ENCODE measurements at regions not wholly inside any gene's neighbourhood (a gene's known extent, or its start where the extent isn't known, plus 50 kb on each side); places are given as distances from the start of the nearest gene placed in this dataset.
A peak's percentile ranks its signal among the peaks of the same experiment; 100 is the strongest.
"Not testable (repeated sequence)": the region's sequence is repeated elsewhere in the genome, so short reads cannot be mapped to it uniquely, and the experiment has no call there.

DNA sequence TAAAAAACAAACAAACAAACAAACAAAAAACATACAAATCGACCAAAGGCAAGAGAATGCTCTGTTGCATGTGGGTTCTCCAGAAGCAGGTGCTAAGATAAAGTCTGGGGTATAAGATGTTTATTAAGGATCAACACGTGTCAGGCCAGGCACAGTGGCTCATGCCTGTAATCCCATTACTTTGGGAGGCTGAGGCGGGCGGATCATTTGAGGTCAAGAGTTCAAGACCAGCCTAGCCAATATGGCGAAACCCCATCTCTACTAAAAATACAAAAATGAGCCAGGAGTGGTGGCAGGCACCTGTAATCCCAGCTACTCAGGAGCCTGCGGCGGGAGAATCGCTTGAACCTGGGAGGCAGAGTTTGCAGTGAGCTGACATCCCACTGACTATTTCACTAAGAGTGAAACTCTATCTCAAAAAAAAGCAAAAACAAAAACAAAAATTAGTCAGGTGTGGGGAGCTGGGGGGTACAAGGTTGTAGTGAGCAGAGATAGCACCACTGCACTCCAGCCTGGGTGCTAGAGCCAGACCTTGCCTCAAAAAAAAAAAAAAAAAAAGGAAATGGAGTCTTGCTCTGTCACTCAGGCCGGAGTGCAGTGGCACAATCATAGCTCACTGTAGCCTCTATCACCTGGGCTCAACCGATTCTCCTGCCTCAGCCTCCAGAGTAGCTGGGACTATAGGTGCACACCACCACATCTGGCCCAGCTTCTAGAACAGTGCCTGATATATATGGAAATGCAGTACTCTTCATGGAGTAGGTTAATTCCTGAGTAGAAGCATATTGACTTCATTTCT lies 86.8 kb upstream of the JARID2 start:
- WGBS, 2 donors = 89 to 95% methylated on average over 10 of the region's 10 CpGs
- H3K36me3 ChIP-seq = no peaks in the 10 kb centered on the region
- TF ChIP-seq POLR2AphosphoS5 (IDR thresholded peaks at IDR 0.05) (no peak), EP300 (IDR thresholded peaks at IDR 0.05) (no peak), POLR2A (IDR thresholded peaks at IDR 0.05) (no peak)
- TF ChIP-seq, protein P1, sequence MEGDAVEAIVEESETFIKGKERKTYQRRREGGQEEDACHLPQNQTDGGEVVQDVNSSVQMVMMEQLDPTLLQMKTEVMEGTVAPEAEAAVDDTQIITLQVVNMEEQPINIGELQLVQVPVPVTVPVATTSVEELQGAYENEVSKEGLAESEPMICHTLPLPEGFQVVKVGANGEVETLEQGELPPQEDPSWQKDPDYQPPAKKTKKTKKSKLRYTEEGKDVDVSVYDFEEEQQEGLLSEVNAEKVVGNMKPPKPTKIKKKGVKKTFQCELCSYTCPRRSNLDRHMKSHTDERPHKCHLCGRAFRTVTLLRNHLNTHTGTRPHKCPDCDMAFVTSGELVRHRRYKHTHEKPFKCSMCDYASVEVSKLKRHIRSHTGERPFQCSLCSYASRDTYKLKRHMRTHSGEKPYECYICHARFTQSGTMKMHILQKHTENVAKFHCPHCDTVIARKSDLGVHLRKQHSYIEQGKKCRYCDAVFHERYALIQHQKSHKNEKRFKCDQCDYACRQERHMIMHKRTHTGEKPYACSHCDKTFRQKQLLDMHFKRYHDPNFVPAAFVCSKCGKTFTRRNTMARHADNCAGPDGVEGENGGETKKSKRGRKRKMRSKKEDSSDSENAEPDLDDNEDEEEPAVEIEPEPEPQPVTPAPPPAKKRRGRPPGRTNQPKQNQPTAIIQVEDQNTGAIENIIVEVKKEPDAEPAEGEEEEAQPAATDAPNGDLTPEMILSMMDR (IDR thresholded peaks at IDR 0.05) = no peak
- H3K4me3 ChIP-seq = no peak overlapping the region
- no peaks in the 10 kb centered on the region for H3K9me3 ChIP-seq
- H3K4me1 ChIP-seq = no peaks in the 10 kb centered on the region
- no peaks in the 10 kb centered on the region for H3K27me3 ChIP-seq
- intact Hi-C loops (cut with DNase I) = no loop called here
- peak; percentile 15 for DNase-seq
- H3K27ac ChIP-seq = no peak overlapping the region

DNA sequence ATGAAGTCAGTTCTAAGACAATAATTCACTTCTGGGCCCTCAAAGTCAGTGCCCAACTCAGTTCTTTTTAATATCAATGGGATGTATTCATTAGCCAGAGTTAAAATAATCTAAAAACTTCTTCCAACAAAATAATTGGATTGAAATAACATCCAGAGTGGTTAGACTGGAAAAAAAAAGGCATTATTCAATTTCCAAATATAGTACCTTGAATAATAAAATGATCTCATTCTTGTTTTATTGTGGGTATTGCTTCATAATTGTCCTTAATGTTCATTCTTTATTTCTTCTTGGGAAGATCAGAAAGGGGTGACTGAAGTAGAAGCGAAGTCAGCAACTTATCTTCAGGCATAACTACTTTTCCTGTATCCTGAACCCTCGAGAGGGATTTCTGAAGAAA lies 85.1 kb upstream of the JARID2 start:
- no peaks in the 10 kb centered on the region for H3K9me3 ChIP-seq
- no peak for DNase-seq
- intact Hi-C loops (cut with DNase I) = no loop called here
- 53 to 84% methylated on average over 2 of the region's 2 CpGs for WGBS, 2 donors
- no peak for TF ChIP-seq POLR2AphosphoS5 (IDR thresholded peaks at IDR 0.05)
- TF ChIP-seq, protein P1 (IDR thresholded peaks at IDR 0.05) = no peak
- no peak for TF ChIP-seq POLR2A (IDR thresholded peaks at IDR 0.05)
- TF ChIP-seq EP300 (IDR thresholded peaks at IDR 0.05) = no peak
- no peak overlapping the region for H3K27ac ChIP-seq
- H3K36me3 ChIP-seq = no peaks in the 10 kb centered on the region
- no peaks in the 10 kb centered on the region for H3K27me3 ChIP-seq
- no peak overlapping the region for H3K4me3 ChIP-seq
- no peaks in the 10 kb centered on the region for H3K4me1 ChIP-seq

DNA sequence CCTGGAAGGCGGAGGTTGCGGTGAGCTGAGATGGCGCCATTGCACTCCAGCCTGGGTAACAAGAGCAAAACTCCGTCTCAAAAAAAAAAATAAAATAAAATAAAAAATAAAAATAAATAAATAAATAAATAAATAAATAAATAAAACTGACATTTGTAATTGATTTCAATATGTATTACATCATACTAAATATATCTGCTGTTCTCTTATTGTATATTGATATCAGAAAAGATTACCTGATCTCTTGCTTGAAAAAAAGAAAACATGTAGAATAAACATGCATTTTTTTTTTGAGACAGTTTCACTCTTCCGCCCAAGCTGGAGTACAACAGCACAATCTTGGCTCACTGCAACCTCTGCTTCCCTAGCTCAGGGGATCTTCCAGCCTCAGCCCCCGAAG lies 81.0 kb upstream of the JARID2 start:
- H3K27ac ChIP-seq; H3K4me3 ChIP-seq; DNase-seq; intact Hi-C loops (cut with DNase I); H3K4me1 ChIP-seq; H3K9me3 ChIP-seq; H3K36me3 ChIP-seq; H3K27me3 ChIP-seq: not testable (repeated sequence)
- WGBS, 2 donors = 95 to 97% methylated on average over 6 of the region's 6 CpGs

DNA sequence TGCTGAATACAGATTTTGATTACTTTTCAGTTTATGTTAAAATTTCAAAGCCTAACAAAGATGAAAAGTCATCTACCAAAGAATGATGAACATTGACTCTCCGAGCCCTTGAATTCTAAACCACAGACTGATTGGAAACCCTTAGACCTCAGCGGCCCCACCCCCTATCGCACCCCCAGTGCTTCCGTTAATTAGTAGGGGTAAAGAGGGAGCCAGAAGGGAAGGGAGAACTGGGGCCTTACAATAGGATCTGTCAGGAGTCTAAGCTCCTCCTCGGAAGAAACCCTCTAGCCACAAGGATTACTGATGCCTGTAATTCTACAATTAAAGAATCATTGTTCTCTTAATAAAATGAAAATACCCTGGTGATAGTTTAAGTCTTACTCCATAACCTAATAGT lies 79.7 kb upstream of the JARID2 start:
- Histone ChIP-seq H3K36me3 (no peaks in the 10 kb centered on the region), H3K4me3 (no peak overlapping the region), H3K4me1 (no peaks in the 10 kb centered on the region), H3K9me3 (no peaks in the 10 kb centered on the region), H3K27me3 (no peaks in the 10 kb centered on the region), H3K27ac (no peak overlapping the region)
- intact Hi-C loops (cut with DNase I) = no loop called here
- 89 to 91% methylated on average over 5 of the region's 5 CpGs for WGBS, 2 donors
- DNase-seq = no peak
- TF ChIP-seq POLR2AphosphoS5 (IDR thresholded peaks at IDR 0.05) (no peak), POLR2A (IDR thresholded peaks at IDR 0.05) (no peak), EP300 (IDR thresholded peaks at IDR 0.05) (no peak)
- TF ChIP-seq, protein P1 (IDR thresholded peaks at IDR 0.05) = no peak

DNA sequence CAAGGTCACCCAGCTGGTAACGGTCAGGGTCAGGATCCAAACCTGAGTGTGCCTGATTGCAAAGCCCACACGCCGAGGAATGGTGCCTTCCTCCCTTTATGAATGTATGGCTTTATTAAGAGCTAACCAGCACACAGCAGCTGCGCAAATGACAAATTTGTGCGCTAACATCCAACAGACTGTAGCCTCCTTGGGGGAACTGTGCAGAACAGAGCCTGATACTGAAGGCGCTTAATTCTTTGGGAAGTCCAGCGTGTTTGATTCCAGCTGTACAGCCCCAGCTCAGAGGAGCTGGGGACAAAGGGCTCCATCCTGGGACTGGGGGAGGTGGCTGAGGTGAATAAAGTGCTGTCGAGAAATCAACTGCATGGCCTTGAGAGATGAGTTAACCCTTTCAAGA lies 75.7 kb upstream of the JARID2 start:
- H3K27ac ChIP-seq = no peak overlapping the region
- 92 to 96% methylated on average over 8 of the region's 8 CpGs for WGBS, 2 donors
- intact Hi-C loops (cut with DNase I) = no loop called here
- TF ChIP-seq POLR2A (IDR thresholded peaks at IDR 0.05) (no peak), POLR2AphosphoS5 (IDR thresholded peaks at IDR 0.05) (no peak), EP300 (IDR thresholded peaks at IDR 0.05) (no peak)
- TF ChIP-seq, protein P1 (IDR thresholded peaks at IDR 0.05) = no peak
- no peaks in the 10 kb centered on the region for H3K4me1 ChIP-seq
- H3K4me3 ChIP-seq = no peak overlapping the region
- no peaks in the 10 kb centered on the region for H3K36me3 ChIP-seq
- H3K9me3 ChIP-seq = no peaks in the 10 kb centered on the region
- DNase-seq = peak; percentile 6
- no peaks in the 10 kb centered on the region for H3K27me3 ChIP-seq

Data from sigmoid colon (tissue), 6 donors.